Trophoblast cell (in vitro differentiated cells and primary cell): ENCODE measurements at regions not wholly inside any gene's neighbourhood (a gene's known extent, or its start where the extent isn't known, plus 50 kb on each side); places are given as distances from the start of the nearest gene placed in this dataset.

Source experiments
- DNase-seq, 2 donors: peaks; one replicate each; pipeline ENCODE4 v3.0.0-alpha.2; 2016
- H2AFZ ChIP-seq: 2 replicates; pipeline ENCODE4 v1.6.1; 2013; ENCODE audit warnings: low read length, moderate library complexity, mild to moderate bottlenecking; ENCODE audit not compliant: insufficient read depth, poor library complexity
- H2AK5ac ChIP-seq: 2 replicates; pipeline ENCODE4 v1.6.1; 2013; ENCODE audit warnings: mild to moderate bottlenecking, low read length
- H2BK120ac ChIP-seq: 2 replicates; pipeline ENCODE4 v1.6.1; 2013; ENCODE audit warnings: low read length, mild to moderate bottlenecking, moderate library complexity; ENCODE audit not compliant: insufficient read depth, poor library complexity
- H2BK12ac ChIP-seq: 2 replicates; pipeline ENCODE4 v1.6.1; 2013; ENCODE audit warnings: mild to moderate bottlenecking, low read length, moderate library complexity
- H2BK5ac ChIP-seq: 2 replicates; pipeline ENCODE4 v1.6.1; 2013; ENCODE audit warnings: low read length, low read depth, moderate library complexity, mild to moderate bottlenecking; ENCODE audit not compliant: poor library complexity
- H3K14ac ChIP-seq: 2 replicates; pipeline ENCODE4 v1.6.1; 2013; ENCODE audit warnings: mild to moderate bottlenecking, low read length
- H3K18ac ChIP-seq: 2 replicates; pipeline ENCODE4 v1.6.1; 2013; ENCODE audit warnings: mild to moderate bottlenecking, low read length
- H3K23ac ChIP-seq: 2 replicates; pipeline ENCODE4 v1.6.1; 2013; ENCODE audit warnings: low read length
- H3K27ac ChIP-seq: 2 replicates; pipeline ENCODE4 v1.5.1; 2013; ENCODE audit warnings: low read depth, mild to moderate bottlenecking, inconsistent platforms, low read length, moderate library complexity
- H3K27me3 ChIP-seq: 2 replicates; pipeline ENCODE4 v1.6.1; 2013; ENCODE audit warnings: inconsistent platforms, mild to moderate bottlenecking, low read length, moderate library complexity; ENCODE audit not compliant: insufficient read depth
- H3K36me3 ChIP-seq, 2 experiments: 1 replicate in 1 of 2; 2 replicates in 1 of 2; pipeline ENCODE4 v1.6.1; 2013; ENCODE audit warnings: low read length in 2 of 2, mild to moderate bottlenecking in 2 of 2, moderate library complexity in 1 of 2; ENCODE audit not compliant: insufficient read depth in 2 of 2, control insufficient read depth in 1 of 2
- H3K4ac ChIP-seq: 2 replicates; pipeline ENCODE4 v1.6.1; 2013; ENCODE audit warnings: low read depth, mild to moderate bottlenecking, low read length, moderate library complexity
- H3K4me1 ChIP-seq, 2 experiments: 1 replicate in 1 of 2; 2 replicates in 1 of 2; pipeline ENCODE4 v1.6.1; 2013; ENCODE audit warnings: low read length in 2 of 2, mild to moderate bottlenecking in 2 of 2, moderate library complexity in 1 of 2; ENCODE audit not compliant: insufficient read depth in 2 of 2, control insufficient read depth in 1 of 2
- H3K4me2 ChIP-seq: 2 replicates; pipeline ENCODE4 v1.6.1; 2013; ENCODE audit warnings: inconsistent platforms, mild to moderate bottlenecking, low read length, moderate library complexity
- H3K4me3 ChIP-seq: 2 replicates; pipeline ENCODE4 v1.5.1; 2013; ENCODE audit warnings: mild to moderate bottlenecking, low read depth, low read length, inconsistent platforms
- H3K79me1 ChIP-seq: one replicate; pipeline ENCODE4 v1.6.1; 2013; ENCODE audit warnings: low read length
- H3K79me2 ChIP-seq: 2 replicates; pipeline ENCODE4 v1.6.1; 2013; ENCODE audit warnings: low read length, mild to moderate bottlenecking; ENCODE audit not compliant: control insufficient read depth, insufficient read depth, poor library complexity
- H3K9ac ChIP-seq: 2 replicates; pipeline ENCODE4 v1.6.1; 2013; ENCODE audit warnings: mild to moderate bottlenecking, low read length
- H3K9me3 ChIP-seq: 2 replicates; pipeline ENCODE4 v1.6.1; 2013; ENCODE audit warnings: low read depth, mild to moderate bottlenecking, control low read depth, inconsistent platforms, low read length; ENCODE audit not compliant: insufficient read depth
- H4K12ac ChIP-seq: 2 replicates; pipeline ENCODE4 v1.6.1; 2013; ENCODE audit warnings: low read depth, mild to moderate bottlenecking, low read length, moderate library complexity
- H4K8ac ChIP-seq: 2 replicates; pipeline ENCODE4 v1.6.1; 2013; ENCODE audit warnings: low read depth, mild to moderate bottlenecking, low read length, moderate library complexity
- H4K91ac ChIP-seq: one replicate; pipeline ENCODE4 v1.6.1; 2013; ENCODE audit warnings: low read depth, mild to moderate bottlenecking, low read length, moderate library complexity
- WGBS: extraction: QIAGEN DNeasy Blood & Tissue Kit; methylation state at CpG from one replicate; pipeline ENCODE4 v1.1.7; 2013; ENCODE audit warnings: missing lambda C conversion rate; ENCODE audit not compliant: insufficient read length, insufficient coverage; ENCODE audit errors: extremely low coverage; 5-methylcytosine and 5-hydroxymethylcytosine counted together

GRCh38 chr2:134123332-134123731 is 130.5 kb upstream of the MGAT5 start:
- Histone ChIP-seq H2AK5ac (no peak overlapping the region), H2AFZ (no peak overlapping the region), H3K4me2 (no peak overlapping the region), H3K23ac (no peak overlapping the region), H3K36me3 (no peaks in the 10 kb centered on the region), H4K12ac (no peak overlapping the region), H3K79me2 (peaks cover 12% of the 10 kb centered on the region), H3K14ac (no peak overlapping the region), H3K9ac (no peak overlapping the region), H2BK5ac (no peak overlapping the region), H3K18ac (no peak overlapping the region), H3K27ac (no peak overlapping the region), H3K4me3 (no peak overlapping the region), H3K4ac (no peak overlapping the region), H4K91ac (no peak overlapping the region), H3K27me3 (no peaks in the 10 kb centered on the region), H3K9me3 (no peaks in the 10 kb centered on the region), H2BK12ac (no peak overlapping the region), H3K79me1 (peaks cover 14% of the 10 kb centered on the region), H3K4me1 (peaks cover 3 to 8% of the 10 kb centered on the region in 2 experiments), H2BK120ac (no peak overlapping the region), H4K8ac (no peak overlapping the region)
- WGBS, result no CpG with 5 or more reads among the region's 2 CpGs
- DNase-seq, result no peak

- Histone ChIP-seq H3K18ac (no peak overlapping the region), H2AK5ac (no peak overlapping the region), H4K8ac (no peak overlapping the region), H2BK5ac (no peak overlapping the region), H3K79me1 (peaks cover 12% of the 10 kb centered on the region), H3K4me2 (no peak overlapping the region), H3K27me3 (no peaks in the 10 kb centered on the region), H2BK120ac (no peak overlapping the region), H3K9ac (no peak overlapping the region), H3K4me3 (no peak overlapping the region), H3K27ac (no peak overlapping the region), H4K12ac (no peak overlapping the region), H2BK12ac (no peak overlapping the region), H4K91ac (no peak overlapping the region), H3K4me1 (peaks cover 3 to 8% of the 10 kb centered on the region in 2 experiments), H3K36me3 (no peaks in the 10 kb centered on the region), H3K4ac (no peak overlapping the region), H2AFZ (no peak overlapping the region), H3K79me2 (peaks cover 12% of the 10 kb centered on the region), H3K23ac (no peak overlapping the region), H3K14ac (no peak overlapping the region), H3K9me3 (no peaks in the 10 kb centered on the region)
- no CpG with 5 or more reads among the region's 3 CpGs for WGBS
- DNase-seq, result no peak
Measured at GRCh38 chr2:134124047-134124753, 129.7 kb upstream of the MGAT5 start.

- Histone ChIP-seq H2BK120ac (no peak overlapping the region), H2AFZ (no peak overlapping the region), H3K14ac (no peak overlapping the region), H3K79me2 (no peaks in the 10 kb centered on the region), H2AK5ac (no peak overlapping the region), H3K23ac (no peak overlapping the region), H3K27me3 (no peaks in the 10 kb centered on the region), H4K8ac (no peak overlapping the region), H3K36me3 (peaks cover 3 to 4% of the 10 kb centered on the region in 2 experiments), H3K27ac (no peak overlapping the region), H2BK5ac (no peak overlapping the region), H3K18ac (no peak overlapping the region), H3K79me1 (no peaks in the 10 kb centered on the region), H4K91ac (no peak overlapping the region), H3K4me3 (no peak overlapping the region), H4K12ac (no peak overlapping the region), H3K4ac (no peak overlapping the region), H3K9ac (no peak overlapping the region), H3K4me1 (peaks cover 3 to 6% of the 10 kb centered on the region in 2 experiments), H2BK12ac (no peak overlapping the region), H3K4me2 (no peak overlapping the region), H3K9me3 (peaks cover 5% of the 10 kb centered on the region)
- no peak for DNase-seq
- no CpG with 5 or more reads among the region's 7 CpGs for WGBS
Measured at GRCh38 chr2:134127496-134127895, 126.4 kb upstream of the MGAT5 start.

- peaks cover 5% of the 10 kb centered on the region for H3K9me3 ChIP-seq
- no peak overlapping the region for H3K27ac ChIP-seq
- H3K18ac ChIP-seq, result no peak overlapping the region
- no peak overlapping the region for H4K12ac ChIP-seq
- H3K14ac ChIP-seq, result no peak overlapping the region
- H2BK5ac ChIP-seq, result no peak overlapping the region
- H3K79me2 ChIP-seq, result no peaks in the 10 kb centered on the region
- no peak overlapping the region for H3K9ac ChIP-seq
- no peak overlapping the region for H2AK5ac ChIP-seq
- no peak overlapping the region for H4K8ac ChIP-seq
- WGBS, result no CpG with 5 or more reads among the region's 6 CpGs
- no peak overlapping the region for H3K4me3 ChIP-seq
- no peak for DNase-seq
- no peak overlapping the region for H3K4ac ChIP-seq
- H3K36me3 ChIP-seq, result peaks cover 3 to 4% of the 10 kb centered on the region in 2 experiments
- H2AFZ ChIP-seq, result no peak overlapping the region
- no peak overlapping the region for H4K91ac ChIP-seq
- H3K4me1 ChIP-seq, result peaks cover 3 to 6% of the 10 kb centered on the region in 2 experiments
- H3K23ac ChIP-seq, result no peak overlapping the region
- no peak overlapping the region for H2BK12ac ChIP-seq
- H2BK120ac ChIP-seq, result no peak overlapping the region
- no peaks in the 10 kb centered on the region for H3K27me3 ChIP-seq
- no peaks in the 10 kb centered on the region for H3K79me1 ChIP-seq
- no peak overlapping the region for H3K4me2 ChIP-seq
Measured at GRCh38 chr2:134128746-134129145, 125.1 kb upstream of the MGAT5 start.
